ENCODE measurements at regions not wholly inside any gene's neighbourhood (a gene's known extent, or its start where the extent isn't known, plus 50 kb on each side); places are given as distances from the start of the nearest gene placed in this dataset.
A peak's percentile ranks its signal among the peaks of the same experiment; 100 is the strongest.

DNA sequence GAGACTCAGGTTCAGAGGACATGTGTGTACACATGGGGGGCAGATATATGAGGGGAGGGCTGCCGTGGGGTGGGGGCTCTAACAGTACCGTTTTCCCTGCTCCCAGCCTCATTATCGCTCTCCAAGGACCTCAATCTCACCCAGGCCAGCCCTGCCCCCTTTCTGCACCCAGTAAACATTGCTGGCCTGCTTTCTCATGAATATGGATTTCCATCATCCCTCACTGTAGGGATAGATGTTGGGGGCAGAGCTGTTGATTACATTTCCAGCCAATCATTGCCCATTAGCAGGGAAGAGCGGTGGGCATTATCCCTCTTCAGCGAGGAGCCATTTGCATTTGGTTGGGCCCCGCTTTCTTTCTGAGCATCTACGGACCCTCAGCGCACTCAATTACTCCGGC, 273.8 kb downstream of the RPS6KC1 start:
- no peak overlapping the region for H3K4me3 ChIP-seq (ENCODE audit: low read depth, low read length)
- no peak for DNase-seq (ENCODE audit: low read depth)
- no peak for TF ChIP-seq CTCF (IDR thresholded peaks at IDR 0.05; ENCODE audit: insufficient read depth, low read depth, low read length)

- no peak for TF ChIP-seq CTCF (IDR thresholded peaks at IDR 0.05; ENCODE audit: insufficient read depth, low read depth, low read length)
- no peak for DNase-seq (ENCODE audit: low read depth)
- no peak overlapping the region for H3K4me3 ChIP-seq (ENCODE audit: low read depth, low read length)
These were observed 274.4 kb downstream of the RPS6KC1 start for GRCh38 chr1:213325482-213325881.

- DNase-seq (ENCODE audit: low read depth), result no peak
- no peak overlapping the region for H3K4me3 ChIP-seq (ENCODE audit: low read depth, low read length)
These were observed 275.4 kb downstream of the RPS6KC1 start for GRCh38 chr1:213326281-213327016.

GRCh38 chr1:213327017-213327667, 276.1 kb downstream of the RPS6KC1 start:
- no peak overlapping the region for H3K4me3 ChIP-seq (ENCODE audit: low read depth, low read length)
- no peak for TF ChIP-seq CTCF (IDR thresholded peaks at IDR 0.05; ENCODE audit: insufficient read depth, low read depth, low read length)
- DNase-seq (ENCODE audit: low read depth), result peak; percentile 47

More at GRCh38 chr1:213326281-213327016, 275.4 kb downstream of the RPS6KC1 start:
- no peak for TF ChIP-seq CTCF (IDR thresholded peaks at IDR 0.05; ENCODE audit: insufficient read depth, low read depth, low read length)

- no peak for DNase-seq (ENCODE audit: low read depth)
- no peak overlapping the region for H3K4me3 ChIP-seq (ENCODE audit: low read depth, low read length)
- TF ChIP-seq CTCF (IDR thresholded peaks at IDR 0.05; ENCODE audit: insufficient read depth, low read depth, low read length), result no peak
These were observed 278.5 kb downstream of the RPS6KC1 start for GRCh38 chr1:213329406-213330008.

DNA sequence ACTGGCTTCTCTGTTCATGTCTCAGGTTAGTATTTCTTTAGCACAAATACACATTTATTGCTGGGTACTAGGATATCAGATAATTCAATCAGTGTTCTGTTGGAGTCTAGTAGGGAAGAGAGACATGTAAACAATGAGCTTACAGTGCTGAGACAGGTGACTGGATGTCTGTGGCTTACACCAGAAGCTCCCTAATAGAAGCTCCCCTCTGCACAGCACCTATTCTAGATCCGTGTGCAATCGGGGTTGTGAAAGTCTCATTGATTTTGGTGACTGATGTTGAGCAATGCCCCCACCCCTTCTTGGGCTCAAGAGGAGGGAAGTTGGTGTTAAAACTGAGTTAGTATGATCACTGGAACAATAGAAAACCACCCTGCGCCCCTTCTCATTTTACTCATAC, 279.2 kb downstream of the RPS6KC1 start:
- no peak for DNase-seq (ENCODE audit: low read depth)
- no peak for TF ChIP-seq CTCF (IDR thresholded peaks at IDR 0.05; ENCODE audit: insufficient read depth, low read depth, low read length)
- H3K4me3 ChIP-seq (ENCODE audit: low read depth, low read length), result no peak overlapping the region
